Fibroblast of lung (primary cell): ENCODE measurements at regions not wholly inside any gene's neighbourhood (a gene's known extent, or its start where the extent isn't known, plus 50 kb on each side); places are given as distances from the start of the nearest gene placed in this dataset.
A peak's percentile ranks its signal among the peaks of the same experiment; 100 is the strongest.

Source experiments
- DNase-seq, 2 donors: peaks; one replicate each; pipeline versions ENCODE4 v3.0.0 to v3.0.0-alpha.2; 2010; ENCODE audit warnings: low read depth in 2 of 2
- H2AFZ ChIP-seq: 2 replicates; pipeline ENCODE4 v1.5.1; 2012; ENCODE audit warnings: low read length, control low read depth, inconsistent platforms
- H3K27ac ChIP-seq: 2 replicates; pipeline ENCODE4 v1.5.1; 2011; ENCODE audit warnings: low read length, control low read depth; ENCODE audit not compliant: insufficient read depth
- H3K27me3 ChIP-seq: 2 replicates; pipeline ENCODE4 v1.5.1; 2011; ENCODE audit warnings: mild to moderate bottlenecking, low read length; ENCODE audit not compliant: control insufficient read depth, insufficient read depth
- H3K36me3 ChIP-seq: 2 replicates; pipeline ENCODE4 v1.5.1; 2011; ENCODE audit warnings: low read length; ENCODE audit not compliant: control insufficient read depth, insufficient read depth
- H3K4me1 ChIP-seq: 2 replicates; pipeline ENCODE4 v1.5.1; 2011; ENCODE audit warnings: low read length; ENCODE audit not compliant: control insufficient read depth, insufficient read depth; ENCODE audit errors: extremely low read depth
- H3K4me2 ChIP-seq: 2 replicates; pipeline ENCODE4 v1.5.1; 2011; ENCODE audit warnings: low read length, control low read depth; ENCODE audit not compliant: insufficient read depth; ENCODE audit errors: extremely low read depth
- H3K4me3 ChIP-seq, 4 experiments: fragments of 200-600 bp in 1 of 4; sonication (generic) in 1 of 4; replicated peaks in 1 of 4; 2 replicates each; pipeline ENCODE4 v1.5.1; 2011 to 2016; ENCODE audit warnings: low read length in 4 of 4, low read depth in 3 of 4, mild to moderate bottlenecking in 3 of 4, control low read depth in 2 of 4, inconsistent platforms in 1 of 4, mixed read lengths in 1 of 4; ENCODE audit not compliant: insufficient read depth in 1 of 4; ENCODE audit errors: control extremely low read depth in 1 of 4
- H3K79me2 ChIP-seq: 2 replicates; pipeline ENCODE4 v1.5.1; 2012; ENCODE audit warnings: mild to moderate bottlenecking, low read length, inconsistent platforms; ENCODE audit not compliant: control insufficient read depth, insufficient read depth
- H3K9ac ChIP-seq: 2 replicates; pipeline ENCODE4 v1.5.1; 2011; ENCODE audit warnings: mild to moderate bottlenecking, low read length, control low read depth; ENCODE audit not compliant: insufficient read depth
- H3K9me3 ChIP-seq: 2 replicates; pipeline ENCODE4 v1.5.1; 2012; ENCODE audit warnings: low read depth, low read length; ENCODE audit not compliant: control insufficient read depth, insufficient read depth
- H4K20me1 ChIP-seq: 2 replicates; pipeline ENCODE4 v1.5.1; 2011; ENCODE audit warnings: low read length; ENCODE audit not compliant: control insufficient read depth, insufficient read depth; ENCODE audit errors: extremely low read depth
- CTCF ChIP-seq, 2 donors: IDR thresholded peaks in 1 of 2; conservative IDR thresholded peaks in 1 of 2; 1 replicate in 1 of 2; 2 replicates in 1 of 2; pipeline ENCODE4 v1.5.1; 2011 to 2012; ENCODE audit warnings: low read length in 2 of 2, control low read depth in 1 of 2, inconsistent platforms in 1 of 2, low read depth in 1 of 2, mild to moderate bottlenecking in 1 of 2
- EZH2 ChIP-seq: IDR thresholded peaks from 2 replicates; pipeline ENCODE4 v1.5.1; 2012; ENCODE audit warnings: low read length, control low read depth, mild to moderate bottlenecking; ENCODE audit errors: missing control alignments

- Histone ChIP-seq H3K9me3 (no peaks in the 10 kb centered on the region), H4K20me1 (no peaks in the 10 kb centered on the region), H3K27ac (no peak overlapping the region), H3K9ac (no peak overlapping the region), H2AFZ (no peak overlapping the region), H3K4me3 (no peak overlapping the region), H3K79me2 (no peaks in the 10 kb centered on the region), H3K4me2 (no peak overlapping the region), H3K27me3 (no peaks in the 10 kb centered on the region), H3K4me1 (no peaks in the 10 kb centered on the region), H3K36me3 (no peaks in the 10 kb centered on the region)
- TF ChIP-seq CTCF (conservative IDR thresholded peaks at IDR 0.05 in 1 of 2, IDR thresholded peaks at IDR 0.05 in 1 of 2; ENCODE audit: low read depth in 1 of 2, low read length in 2 of 2) = no peak
- TF ChIP-seq EZH2 = no peak
- DNase-seq = peak in 1 of 2 donors; percentile 90
Measured at GRCh38 chr12:97167598-97167997, 260.5 kb downstream of the NEDD1 start.

DNA sequence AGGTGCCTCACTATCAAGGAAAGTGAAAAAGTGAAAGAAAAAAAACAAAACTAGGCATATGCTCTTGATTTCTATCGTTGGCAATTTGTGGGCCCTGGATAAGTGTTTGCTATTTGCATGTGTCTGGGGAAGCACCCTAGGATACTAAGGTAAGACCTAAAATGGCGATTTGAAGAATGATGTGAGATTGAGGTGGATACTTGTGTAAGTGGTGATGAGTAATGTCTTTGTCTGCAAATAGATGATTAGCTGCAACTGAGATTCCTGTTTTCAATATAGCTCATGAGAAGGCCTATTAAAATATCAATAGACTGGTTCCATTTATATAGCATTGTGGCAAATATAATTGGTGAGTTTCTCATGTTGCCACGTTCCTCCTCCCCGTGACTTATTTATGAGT, 261.7 kb downstream of the NEDD1 start:
- Histone ChIP-seq H3K4me1 (no peaks in the 10 kb centered on the region), H3K4me3 (no peak overlapping the region), H3K9me3 (no peaks in the 10 kb centered on the region), H3K9ac (no peak overlapping the region), H3K27ac (no peak overlapping the region), H3K36me3 (no peaks in the 10 kb centered on the region), H3K79me2 (no peaks in the 10 kb centered on the region), H2AFZ (no peak overlapping the region), H3K27me3 (no peaks in the 10 kb centered on the region), H4K20me1 (no peaks in the 10 kb centered on the region), H3K4me2 (no peak overlapping the region)
- DNase-seq = no peak
- TF ChIP-seq CTCF (conservative IDR thresholded peaks at IDR 0.05 in 1 of 2, IDR thresholded peaks at IDR 0.05 in 1 of 2; ENCODE audit: low read depth in 1 of 2, low read length in 2 of 2) (no peak), EZH2 (no peak)

- TF ChIP-seq EZH2 = no peak
- TF ChIP-seq CTCF (conservative IDR thresholded peaks at IDR 0.05 in 1 of 2, IDR thresholded peaks at IDR 0.05 in 1 of 2; ENCODE audit: low read depth in 1 of 2, low read length in 2 of 2) = no peak
- Histone ChIP-seq H3K79me2 (no peaks in the 10 kb centered on the region), H3K9me3 (no peaks in the 10 kb centered on the region), H3K4me1 (no peaks in the 10 kb centered on the region), H3K9ac (no peak overlapping the region), H3K4me3 (no peak overlapping the region), H3K4me2 (no peak overlapping the region), H4K20me1 (no peaks in the 10 kb centered on the region), H2AFZ (no peak overlapping the region), H3K36me3 (no peaks in the 10 kb centered on the region), H3K27ac (no peak overlapping the region), H3K27me3 (no peaks in the 10 kb centered on the region)
- no peak for DNase-seq
Measured at GRCh38 chr12:97169889-97170567, 263.0 kb downstream of the NEDD1 start.
